ENCODE measurements at regions not wholly inside any gene's neighbourhood (a gene's known extent, or its start where the extent isn't known, plus 50 kb on each side); places are given as distances from the start of the nearest gene placed in this dataset.

DNA sequence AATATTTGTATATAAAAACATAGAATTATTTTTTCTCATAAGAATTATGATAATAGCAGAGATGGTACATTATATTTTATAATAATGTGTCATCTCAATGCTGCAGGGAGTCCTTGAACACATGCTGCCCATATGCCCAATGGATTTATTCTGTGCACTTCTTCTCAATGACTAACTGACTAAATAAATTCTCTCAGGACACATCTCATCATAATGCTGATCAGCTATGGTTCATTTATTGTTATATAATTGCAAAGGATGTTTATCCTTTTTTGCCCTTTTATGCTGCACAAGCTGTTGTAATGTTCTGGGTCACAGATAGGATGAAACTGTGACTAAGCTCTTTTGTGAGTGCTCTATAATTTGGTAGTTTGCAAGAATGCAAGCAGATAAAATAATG, 1273.3 kb upstream of the ATXN8OS start:
- TF ChIP-seq CTCF (IDR thresholded peaks at IDR 0.05; ENCODE audit: insufficient read depth, low read length) (no peak), POLR2AphosphoS5 (IDR thresholded peaks at IDR 0.05; ENCODE audit: low read depth) (no peak), SPI1 (IDR thresholded peaks at IDR 0.05; ENCODE audit: borderline replicate concordance, low read depth) (no peak)

Data from HL-60 (cell line).